Stomach smooth muscle (tissue), 2 donors: ENCODE measurements at regions not wholly inside any gene's neighbourhood (a gene's known extent, or its start where the extent isn't known, plus 50 kb on each side); places are given as distances from the start of the nearest gene placed in this dataset.

Source experiments
- H3K27ac ChIP-seq: one replicate; pipeline ENCODE4 v1.7.0; 2013; ENCODE audit warnings: mild to moderate bottlenecking, low read length, inconsistent platforms
- H3K27me3 ChIP-seq, 2 donors: one replicate each; pipeline ENCODE4 v1.7.0; 2013; ENCODE audit warnings: low read length in 2 of 2; ENCODE audit not compliant: insufficient read depth in 2 of 2, control insufficient read depth in 1 of 2
- H3K36me3 ChIP-seq, 2 donors: one replicate each; pipeline ENCODE4 v1.7.0; 2013; ENCODE audit warnings: low read length in 2 of 2; ENCODE audit not compliant: control insufficient read depth in 2 of 2, insufficient read depth in 2 of 2
- H3K4me1 ChIP-seq: one replicate; pipeline ENCODE4 v1.7.0; 2013; ENCODE audit warnings: low read length; ENCODE audit not compliant: control insufficient read depth, insufficient read depth
- H3K4me3 ChIP-seq, 2 donors: one replicate each; pipeline ENCODE4 v1.7.0; 2013; ENCODE audit warnings: low read length in 2 of 2
- H3K9ac ChIP-seq, 2 donors: one replicate each; pipeline ENCODE4 v1.7.0; 2013; ENCODE audit warnings: low read length in 2 of 2, mild to moderate bottlenecking in 1 of 2
- H3K9me3 ChIP-seq, 2 donors: one replicate each; pipeline ENCODE4 v1.7.0; 2013; ENCODE audit warnings: low read length in 2 of 2; ENCODE audit not compliant: control insufficient read depth in 2 of 2
- donor health status: healthy.
- donor health status: Pancreatic carcinoma.

DNA sequence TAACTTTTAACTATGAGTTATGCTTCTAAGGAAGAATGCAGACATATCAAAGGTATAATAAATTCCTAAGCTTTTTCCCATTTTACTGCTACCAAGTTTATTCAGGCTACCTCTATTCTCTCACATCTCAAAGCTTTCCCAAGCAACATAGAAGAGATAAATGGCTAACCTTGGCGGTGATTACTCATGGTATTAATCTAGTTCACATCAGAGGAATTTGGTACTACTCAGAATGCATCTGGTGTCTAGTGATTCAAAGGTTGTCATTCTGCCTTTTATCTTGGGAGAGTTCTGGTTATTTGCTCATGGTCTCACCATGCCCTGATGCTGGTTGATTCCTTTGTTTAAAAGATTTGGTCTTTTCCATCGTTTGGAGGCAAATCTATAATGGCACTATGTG is 182.7 kb downstream of the TAF11L14 start:
- Histone ChIP-seq H3K27ac (no peak overlapping the region), H3K4me3 (no peak overlapping the region), H3K36me3 (no peaks in the 10 kb centered on the region), H3K4me1 (no peaks in the 10 kb centered on the region), H3K9me3 (no peaks in the 10 kb centered on the region), H3K9ac (no peak overlapping the region), H3K27me3 (no peaks in the 10 kb centered on the region)

DNA sequence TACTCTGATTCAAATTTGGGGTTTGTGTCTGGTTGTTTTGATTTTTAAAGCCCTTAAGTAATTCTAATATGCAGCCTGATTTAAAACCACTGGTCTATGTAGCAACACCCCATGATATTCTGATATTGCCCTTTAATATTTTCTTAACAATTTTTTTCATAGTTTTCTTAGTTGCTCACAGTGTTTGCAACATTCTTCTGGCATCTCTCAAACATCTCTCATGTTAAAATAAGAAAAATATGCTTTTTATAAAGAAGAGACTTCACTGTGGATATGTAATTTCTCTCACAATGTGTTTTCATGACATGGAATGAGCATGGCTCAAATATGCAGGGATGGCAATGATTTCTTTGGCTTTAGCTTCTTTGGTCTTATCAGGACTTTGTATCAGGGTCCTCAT is 183.7 kb downstream of the TAF11L14 start:
- no peaks in the 10 kb centered on the region for H3K4me1 ChIP-seq
- no peaks in the 10 kb centered on the region for H3K36me3 ChIP-seq
- no peaks in the 10 kb centered on the region for H3K9me3 ChIP-seq
- H3K27me3 ChIP-seq: no peaks in the 10 kb centered on the region
- no peak overlapping the region for H3K9ac ChIP-seq
- H3K4me3 ChIP-seq: no peak overlapping the region
- no peak overlapping the region for H3K27ac ChIP-seq

DNA sequence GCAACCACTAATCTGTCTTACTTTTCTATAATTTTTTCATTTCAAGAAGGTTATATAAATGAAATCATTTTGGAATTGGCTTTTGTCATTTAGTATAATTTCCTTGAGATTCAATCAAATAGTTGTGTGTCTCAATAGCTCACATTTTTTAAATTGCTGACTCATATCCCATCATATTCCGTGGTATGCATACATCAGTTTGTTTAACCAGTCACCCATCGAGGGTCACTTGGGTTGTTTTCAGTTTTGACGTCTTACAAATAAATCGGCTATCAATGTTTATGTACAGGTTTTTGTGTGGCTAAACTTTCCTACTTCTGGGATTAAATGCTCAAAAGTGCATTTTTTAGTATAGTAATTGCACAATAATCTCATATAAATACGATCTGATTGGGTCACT is 185.5 kb downstream of the TAF11L14 start:
- Histone ChIP-seq H3K36me3 (no peaks in the 10 kb centered on the region), H3K27ac (no peak overlapping the region), H3K27me3 (no peaks in the 10 kb centered on the region), H3K9ac (no peak overlapping the region), H3K4me1 (no peaks in the 10 kb centered on the region), H3K4me3 (no peak overlapping the region), H3K9me3 (no peaks in the 10 kb centered on the region)

DNA sequence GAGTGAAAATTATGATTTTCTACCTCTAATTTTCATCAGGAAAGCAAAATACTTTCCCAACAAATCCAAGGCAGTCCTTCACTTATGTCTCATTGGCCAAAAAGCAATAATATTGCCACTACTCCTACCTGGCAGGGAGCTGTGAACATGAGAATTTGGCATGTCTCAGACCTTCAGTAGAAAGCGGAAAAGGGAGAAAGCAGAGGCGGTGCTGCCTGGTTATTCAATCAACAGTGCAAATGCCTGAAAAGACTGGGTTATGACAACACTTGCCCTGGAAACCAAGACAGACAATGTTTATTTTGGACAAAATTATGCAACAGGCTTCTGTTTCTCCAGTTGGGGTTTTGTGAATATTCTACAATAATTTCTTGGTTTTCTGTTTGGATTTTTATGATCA is 194.4 kb downstream of the TAF11L14 start:
- Histone ChIP-seq H3K9me3 (no peaks in the 10 kb centered on the region), H3K4me3 (no peak overlapping the region), H3K4me1 (no peaks in the 10 kb centered on the region), H3K27ac (no peak overlapping the region), H3K36me3 (no peaks in the 10 kb centered on the region), H3K9ac (no peak overlapping the region), H3K27me3 (no peaks in the 10 kb centered on the region)

DNA sequence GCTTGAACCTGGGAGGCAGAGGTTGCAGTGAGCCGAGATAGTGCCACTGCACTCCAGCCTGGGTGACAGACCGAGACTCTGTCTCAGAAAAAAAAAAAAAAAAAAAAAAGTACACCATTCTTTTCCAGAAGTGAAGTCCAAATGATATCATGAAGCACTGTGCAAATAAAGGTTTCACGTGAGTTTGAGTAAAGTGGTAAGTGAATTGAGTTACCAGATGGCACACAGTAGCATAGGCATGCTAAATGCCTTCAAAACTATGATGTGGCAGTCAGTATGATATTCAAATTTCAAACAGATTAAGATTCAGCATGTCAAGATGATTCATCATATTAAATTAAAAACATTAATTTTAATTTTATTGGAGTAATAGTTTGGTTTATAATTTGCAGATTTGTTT is 195.2 kb downstream of the TAF11L14 start:
- H3K27ac ChIP-seq: no peak overlapping the region
- no peaks in the 10 kb centered on the region for H3K36me3 ChIP-seq
- no peaks in the 10 kb centered on the region for H3K4me1 ChIP-seq
- no peak overlapping the region for H3K9ac ChIP-seq
- H3K4me3 ChIP-seq: no peak overlapping the region
- H3K27me3 ChIP-seq: no peaks in the 10 kb centered on the region
- no peaks in the 10 kb centered on the region for H3K9me3 ChIP-seq

DNA sequence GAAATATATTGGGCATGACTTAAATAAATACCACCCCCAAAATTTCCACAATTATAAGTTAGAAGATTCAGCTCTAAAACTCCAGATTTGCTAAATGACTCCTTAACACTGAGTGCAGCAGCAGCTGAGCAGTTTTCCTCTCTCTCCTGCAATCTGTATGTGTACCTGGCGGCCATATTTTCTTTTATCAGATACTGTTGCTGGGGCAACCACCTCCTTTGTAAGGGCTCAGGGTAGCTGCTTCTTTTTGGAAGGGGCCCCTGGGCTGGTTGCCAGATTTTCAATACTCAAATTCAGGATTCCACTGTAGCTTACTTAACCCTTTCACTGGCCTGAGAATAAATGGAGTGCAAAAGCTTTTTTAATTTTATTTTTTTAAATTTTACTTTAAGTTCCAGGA is 197.0 kb downstream of the TAF11L14 start:
- H3K4me1 ChIP-seq: no peaks in the 10 kb centered on the region
- no peak overlapping the region for H3K27ac ChIP-seq
- no peak overlapping the region for H3K4me3 ChIP-seq
- H3K9me3 ChIP-seq: no peaks in the 10 kb centered on the region
- H3K27me3 ChIP-seq: no peaks in the 10 kb centered on the region
- no peaks in the 10 kb centered on the region for H3K36me3 ChIP-seq
- no peak overlapping the region for H3K9ac ChIP-seq

DNA sequence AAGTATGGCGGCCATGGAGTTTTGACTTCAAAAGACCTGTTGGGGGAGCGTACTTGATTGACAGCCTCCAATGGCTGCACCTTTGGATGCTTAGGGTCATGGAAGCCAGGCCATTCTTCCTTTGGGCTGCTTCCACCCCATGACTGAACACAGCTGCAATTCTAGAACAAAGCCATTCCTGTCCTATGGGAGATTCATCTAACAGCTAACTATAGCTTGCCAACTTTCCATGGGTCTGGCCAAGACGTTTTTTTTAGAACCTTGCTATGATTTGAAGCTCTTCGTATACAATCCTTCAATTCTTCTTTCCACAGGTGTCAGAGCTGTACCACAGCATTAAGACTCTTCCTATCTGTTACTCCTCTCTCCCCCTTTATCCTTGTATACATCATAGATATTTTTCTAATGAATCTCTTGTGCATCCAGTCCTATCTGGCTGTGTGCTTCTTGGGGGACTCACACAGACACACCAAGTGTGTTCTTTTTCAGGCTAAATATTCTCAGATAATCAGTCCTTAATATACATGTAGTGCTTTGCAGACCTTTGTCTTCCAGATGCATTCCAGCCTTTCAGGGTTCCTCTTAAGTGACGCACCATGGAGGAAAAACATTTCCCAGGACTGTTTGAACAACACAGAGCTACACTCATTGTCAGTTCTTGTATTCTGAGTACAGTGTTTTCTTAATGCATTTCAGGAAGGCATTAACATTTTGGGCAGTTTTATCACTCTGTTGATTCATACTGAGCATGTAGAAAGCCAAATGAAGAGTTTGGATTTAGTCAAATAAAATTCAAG is 198.9 kb downstream of the TAF11L14 start:
- Histone ChIP-seq H3K4me3 (no peak overlapping the region), H3K9ac (no peak overlapping the region), H3K4me1 (no peaks in the 10 kb centered on the region), H3K27me3 (no peaks in the 10 kb centered on the region), H3K27ac (no peak overlapping the region), H3K9me3 (no peaks in the 10 kb centered on the region), H3K36me3 (no peaks in the 10 kb centered on the region)

DNA sequence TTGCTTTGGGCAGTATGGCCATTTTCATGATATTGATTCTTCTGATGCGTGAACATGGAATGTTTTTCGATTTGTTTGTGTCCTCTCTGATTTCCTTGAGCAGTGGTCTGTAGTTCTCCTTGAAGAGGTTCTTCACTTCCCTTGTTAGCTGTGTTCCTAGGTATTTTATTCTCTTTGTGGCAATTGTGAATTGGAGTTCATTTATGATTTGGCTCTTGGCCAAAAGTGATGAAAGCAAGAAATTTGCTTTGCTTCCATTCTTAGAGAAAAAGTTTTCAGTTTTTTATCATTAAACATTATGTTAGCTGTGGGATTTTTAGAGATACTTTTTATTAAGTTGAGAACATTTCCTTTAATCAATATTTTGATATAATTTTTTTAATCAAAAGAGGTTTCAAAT is 203.5 kb downstream of the TAF11L14 start:
- Histone ChIP-seq H3K27ac (no peak overlapping the region), H3K9me3 (no peaks in the 10 kb centered on the region), H3K4me3 (no peak overlapping the region), H3K27me3 (no peaks in the 10 kb centered on the region), H3K36me3 (no peaks in the 10 kb centered on the region), H3K4me1 (no peaks in the 10 kb centered on the region), H3K9ac (no peak overlapping the region)

DNA sequence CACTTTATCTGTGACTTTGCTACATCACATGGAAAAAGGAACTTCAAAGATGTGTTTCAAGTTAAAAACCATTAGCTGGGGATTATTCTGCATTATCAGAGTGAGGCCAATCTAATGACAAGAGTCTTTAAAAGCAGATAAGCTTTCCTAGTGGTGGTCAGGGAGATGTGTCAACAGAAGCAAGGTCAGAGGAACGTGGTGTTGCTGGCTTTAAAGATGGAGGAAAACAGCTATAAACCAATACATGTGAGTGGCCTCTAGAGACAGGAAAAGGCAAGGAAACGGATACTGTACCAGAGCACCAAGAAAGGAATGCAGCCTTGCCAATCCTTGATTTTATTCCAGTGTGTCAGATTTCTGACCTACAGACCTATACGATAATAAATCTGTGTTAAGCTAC is 204.2 kb downstream of the TAF11L14 start:
- Histone ChIP-seq H3K4me3 (no peak overlapping the region), H3K9me3 (no peaks in the 10 kb centered on the region), H3K4me1 (no peaks in the 10 kb centered on the region), H3K9ac (no peak overlapping the region), H3K27me3 (no peaks in the 10 kb centered on the region), H3K27ac (no peak overlapping the region), H3K36me3 (no peaks in the 10 kb centered on the region)

DNA sequence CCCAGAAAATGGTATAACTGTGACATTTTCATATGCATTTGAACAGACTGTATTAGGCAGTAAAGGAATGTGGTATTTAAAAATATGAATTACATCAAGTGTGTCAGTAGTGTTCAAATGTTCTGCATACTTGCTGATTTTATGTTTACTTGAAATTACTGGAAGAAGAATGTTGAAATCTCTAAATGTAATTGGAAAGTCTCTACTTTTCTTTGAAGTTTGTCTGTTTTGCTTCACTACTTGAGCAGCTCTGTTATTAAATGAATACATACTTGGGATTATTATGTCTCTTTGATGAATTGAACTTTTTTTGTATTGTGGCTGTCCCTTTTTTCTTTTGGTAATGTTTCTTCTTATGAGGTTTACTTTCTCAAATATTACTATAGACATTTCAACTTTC is 205.6 kb downstream of the TAF11L14 start:
- Histone ChIP-seq H3K4me1 (no peaks in the 10 kb centered on the region), H3K27ac (no peak overlapping the region), H3K36me3 (no peaks in the 10 kb centered on the region), H3K4me3 (no peak overlapping the region), H3K27me3 (no peaks in the 10 kb centered on the region), H3K9me3 (no peaks in the 10 kb centered on the region), H3K9ac (no peak overlapping the region)

DNA sequence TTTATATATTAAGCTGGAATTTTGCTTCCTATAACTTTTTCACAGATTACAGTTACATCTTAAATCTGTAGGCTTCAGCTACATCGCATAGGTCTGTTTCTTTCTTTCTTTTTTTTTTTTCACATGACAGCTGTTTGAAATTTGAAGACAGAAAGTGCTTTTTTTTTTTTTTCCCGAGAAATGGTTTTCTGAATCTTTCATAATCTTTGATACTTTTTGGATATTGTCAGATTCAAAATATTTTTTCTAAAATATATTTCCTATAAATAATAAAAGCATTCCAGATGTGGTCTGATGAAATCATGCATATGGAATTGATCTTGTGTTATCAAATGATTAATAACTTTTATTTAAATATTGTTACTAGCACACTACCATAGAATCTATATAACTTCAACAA is 212.2 kb downstream of the TAF11L14 start:
- H3K4me3 ChIP-seq: no peak overlapping the region
- no peak overlapping the region for H3K27ac ChIP-seq
- H3K9me3 ChIP-seq: no peaks in the 10 kb centered on the region
- no peaks in the 10 kb centered on the region for H3K4me1 ChIP-seq
- H3K9ac ChIP-seq: no peak overlapping the region
- no peaks in the 10 kb centered on the region for H3K36me3 ChIP-seq
- H3K27me3 ChIP-seq: no peaks in the 10 kb centered on the region
